ENCODE measurements at regions not wholly inside any gene's neighbourhood (a gene's known extent, or its start where the extent isn't known, plus 50 kb on each side); places are given as distances from the start of the nearest gene placed in this dataset.

GRCh38 chr22:49550141-49550430, 277.6 kb downstream of the BRD1 start:
- TF ChIP-seq, protein P1, sequence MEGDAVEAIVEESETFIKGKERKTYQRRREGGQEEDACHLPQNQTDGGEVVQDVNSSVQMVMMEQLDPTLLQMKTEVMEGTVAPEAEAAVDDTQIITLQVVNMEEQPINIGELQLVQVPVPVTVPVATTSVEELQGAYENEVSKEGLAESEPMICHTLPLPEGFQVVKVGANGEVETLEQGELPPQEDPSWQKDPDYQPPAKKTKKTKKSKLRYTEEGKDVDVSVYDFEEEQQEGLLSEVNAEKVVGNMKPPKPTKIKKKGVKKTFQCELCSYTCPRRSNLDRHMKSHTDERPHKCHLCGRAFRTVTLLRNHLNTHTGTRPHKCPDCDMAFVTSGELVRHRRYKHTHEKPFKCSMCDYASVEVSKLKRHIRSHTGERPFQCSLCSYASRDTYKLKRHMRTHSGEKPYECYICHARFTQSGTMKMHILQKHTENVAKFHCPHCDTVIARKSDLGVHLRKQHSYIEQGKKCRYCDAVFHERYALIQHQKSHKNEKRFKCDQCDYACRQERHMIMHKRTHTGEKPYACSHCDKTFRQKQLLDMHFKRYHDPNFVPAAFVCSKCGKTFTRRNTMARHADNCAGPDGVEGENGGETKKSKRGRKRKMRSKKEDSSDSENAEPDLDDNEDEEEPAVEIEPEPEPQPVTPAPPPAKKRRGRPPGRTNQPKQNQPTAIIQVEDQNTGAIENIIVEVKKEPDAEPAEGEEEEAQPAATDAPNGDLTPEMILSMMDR (CRISPR knock-in tag; IDR thresholded peaks at IDR 0.05), result no peak
- TF ChIP-seq HIVEP1 (CRISPR knock-in tag; IDR thresholded peaks at IDR 0.05) (no peak), PRDM10 (CRISPR knock-in tag; IDR thresholded peaks at IDR 0.05; ENCODE audit: low read depth) (no peak), SIN3A (IDR thresholded peaks at IDR 0.05; ENCODE audit: borderline replicate concordance, low read depth, low read length) (no peak), DNMT1 (CRISPR knock-in tag; IDR thresholded peaks at IDR 0.05) (no peak), NCOA5 (CRISPR knock-in tag; IDR thresholded peaks at IDR 0.05) (no peak), HHEX (CRISPR knock-in tag; IDR thresholded peaks at IDR 0.05) (no peak), NR2C2 (CRISPR knock-in tag; IDR thresholded peaks at IDR 0.05; ENCODE audit: borderline replicate concordance) (no peak), POLR2A (IDR thresholded peaks at IDR 0.05; ENCODE audit: insufficient read depth in 1 of 2, low read depth in 2 of 2, low read length in 2 of 2) (no peak), SNRNP70 (IDR thresholded peaks at IDR 0.05; ENCODE audit: low read depth, low read length) (no peak), ZKSCAN8 (CRISPR knock-in tag; IDR thresholded peaks at IDR 0.05; ENCODE audit: borderline replicate concordance) (no peak), JDP2 (CRISPR knock-in tag; IDR thresholded peaks at IDR 0.05; ENCODE audit: borderline replicate concordance) (no peak)
- TF ChIP-seq, protein P2, sequence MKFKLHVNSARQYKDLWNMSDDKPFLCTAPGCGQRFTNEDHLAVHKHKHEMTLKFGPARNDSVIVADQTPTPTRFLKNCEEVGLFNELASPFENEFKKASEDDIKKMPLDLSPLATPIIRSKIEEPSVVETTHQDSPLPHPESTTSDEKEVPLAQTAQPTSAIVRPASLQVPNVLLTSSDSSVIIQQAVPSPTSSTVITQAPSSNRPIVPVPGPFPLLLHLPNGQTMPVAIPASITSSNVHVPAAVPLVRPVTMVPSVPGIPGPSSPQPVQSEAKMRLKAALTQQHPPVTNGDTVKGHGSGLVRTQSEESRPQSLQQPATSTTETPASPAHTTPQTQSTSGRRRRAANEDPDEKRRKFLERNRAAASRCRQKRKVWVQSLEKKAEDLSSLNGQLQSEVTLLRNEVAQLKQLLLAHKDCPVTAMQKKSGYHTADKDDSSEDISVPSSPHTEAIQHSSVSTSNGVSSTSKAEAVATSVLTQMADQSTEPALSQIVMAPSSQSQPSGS (CRISPR knock-in tag; IDR thresholded peaks at IDR 0.05), result no peak
- TF ChIP-seq, protein P3, sequence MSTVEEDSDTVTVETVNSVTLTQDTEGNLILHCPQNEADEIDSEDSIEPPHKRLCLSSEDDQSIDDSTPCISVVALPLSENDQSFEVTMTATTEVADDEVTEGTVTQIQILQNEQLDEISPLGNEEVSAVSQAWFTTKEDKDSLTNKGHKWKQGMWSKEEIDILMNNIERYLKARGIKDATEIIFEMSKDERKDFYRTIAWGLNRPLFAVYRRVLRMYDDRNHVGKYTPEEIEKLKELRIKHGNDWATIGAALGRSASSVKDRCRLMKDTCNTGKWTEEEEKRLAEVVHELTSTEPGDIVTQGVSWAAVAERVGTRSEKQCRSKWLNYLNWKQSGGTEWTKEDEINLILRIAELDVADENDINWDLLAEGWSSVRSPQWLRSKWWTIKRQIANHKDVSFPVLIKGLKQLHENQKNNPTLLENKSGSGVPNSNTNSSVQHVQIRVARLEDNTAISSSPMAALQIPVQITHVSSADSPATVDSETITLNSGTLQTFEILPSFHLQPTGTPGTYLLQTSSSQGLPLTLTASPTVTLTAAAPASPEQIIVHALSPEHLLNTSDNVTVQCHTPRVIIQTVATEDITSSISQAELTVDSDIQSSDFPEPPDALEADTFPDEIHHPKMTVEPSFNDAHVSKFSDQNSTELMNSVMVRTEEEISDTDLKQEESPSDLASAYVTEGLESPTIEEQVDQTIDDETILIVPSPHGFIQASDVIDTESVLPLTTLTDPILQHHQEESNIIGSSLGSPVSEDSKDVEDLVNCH (CRISPR knock-in tag; IDR thresholded peaks at IDR 0.05), result no peak

Measured in HepG2 (cell line).